A549 (cell line): ENCODE measurements at regions not wholly inside any gene's neighbourhood (a gene's known extent, or its start where the extent isn't known, plus 50 kb on each side); places are given as distances from the start of the nearest gene placed in this dataset.

ENCODE experiments used
- CEBPB ChIP-seq, 2 experiments: fragments of >200 bp in 1 of 2; sonication (Bioruptor Twin) in 1 of 2; formaldehyde crosslinking in 1 of 2; IDR thresholded peaks; 2 replicates each; pipeline ENCODE4 v1.6.1; 2012 to 2016
- CHD2 ChIP-seq: fragments of 150-350 bp; IDR thresholded peaks from 2 replicates; pipeline ENCODE4 v1.6.1; 2014; ENCODE audit warnings: low read length; ENCODE audit not compliant: partially characterized antibody
- CHD4 ChIP-seq: fragments of 200-600 bp; sonication (generic); IDR thresholded peaks from 2 replicates; pipeline ENCODE4 v1.6.1; 2016; ENCODE audit warnings: antibody characterized with exemption, mild to moderate bottlenecking, borderline replicate concordance
- KDM1A ChIP-seq: fragments of 200-600 bp; sonication (generic); IDR thresholded peaks from 2 replicates; pipeline ENCODE4 v1.6.1; 2016; ENCODE audit warnings: low read depth, mild to moderate bottlenecking
- NFE2L2 ChIP-seq: fragments of 150-350 bp; conservative IDR thresholded peaks from 2 replicates; pipeline ENCODE4 v1.6.1; 2014; ENCODE audit warnings: low read length
- NR3C1 ChIP-seq: fragments of >200 bp; sonication (Bioruptor Twin); formaldehyde crosslinking; IDR thresholded peaks from 3 replicates; pipeline ENCODE4 v1.6.1; 2017
- POLR2A ChIP-seq: IDR thresholded peaks from 2 replicates; pipeline ENCODE4 v1.6.1; 2012; ENCODE audit warnings: mild to moderate bottlenecking, low read length
- RAD21 ChIP-seq, 2 experiments: fragments of >200 bp in 1 of 2; sonication (Bioruptor Twin) in 1 of 2; formaldehyde crosslinking in 1 of 2; IDR thresholded peaks in 1 of 2; conservative IDR thresholded peaks in 1 of 2; 2 replicates in 1 of 2; 3 replicates in 1 of 2; pipeline ENCODE4 v1.6.1; 2012 to 2018; ENCODE audit warnings: inconsistent platforms in 1 of 2
- RFX5 ChIP-seq: fragments of 450-650 bp; IDR thresholded peaks from 2 replicates; pipeline ENCODE4 v1.7.1; 2014; ENCODE audit warnings: antibody characterized with exemption, mild to moderate bottlenecking, moderate library complexity
- TFCP2L1 ChIP-seq: fragments of 250-450 bp; sonication (Bioruptor Pico); IDR thresholded peaks from 2 replicates; pipeline ENCODE4 v1.5.0; 2021; ENCODE audit warnings: mild to moderate bottlenecking
- TF ChIP-seq, protein P1 (sequence below): fragments of >200 bp; sonication (Bioruptor Twin); formaldehyde crosslinking; IDR thresholded peaks from 3 replicates; pipeline ENCODE4 v1.5.1; 2016
- TF ChIP-seq, protein P2 (sequence below): fragments of 200-600 bp; sonication (generic); IDR thresholded peaks from 2 replicates; pipeline ENCODE4 v1.6.1; 2016; ENCODE audit warnings: antibody characterized with exemption, mild to moderate bottlenecking, moderate library complexity

DNA sequence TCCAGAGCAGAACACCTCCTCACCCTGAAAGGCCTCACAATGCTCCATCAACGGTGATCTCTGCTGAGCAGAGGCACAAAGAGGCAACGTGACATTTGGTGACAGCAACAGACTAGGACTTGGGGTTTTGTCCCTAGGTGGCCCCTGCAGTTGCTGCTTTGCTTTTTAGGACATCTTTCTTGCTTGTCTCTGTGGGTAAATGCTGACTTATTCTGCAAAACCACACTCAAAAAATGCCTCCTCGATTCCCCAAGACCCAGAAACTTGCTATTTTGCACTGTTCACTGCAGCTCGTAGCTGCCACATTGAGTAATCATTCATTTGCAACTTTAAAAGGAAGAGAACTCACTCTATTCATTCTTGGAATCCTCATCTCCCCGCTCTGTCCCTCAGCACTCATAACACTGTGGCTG, 209.9 kb downstream of the LY86 start:
- no peak for TF ChIP-seq RAD21 (conservative IDR thresholded peaks at IDR 0.05 in 1 of 2, IDR thresholded peaks at IDR 0.05 in 1 of 2)
- no peak for TF ChIP-seq POLR2A
- TF ChIP-seq KDM1A: no peak
- TF ChIP-seq, protein P1, sequence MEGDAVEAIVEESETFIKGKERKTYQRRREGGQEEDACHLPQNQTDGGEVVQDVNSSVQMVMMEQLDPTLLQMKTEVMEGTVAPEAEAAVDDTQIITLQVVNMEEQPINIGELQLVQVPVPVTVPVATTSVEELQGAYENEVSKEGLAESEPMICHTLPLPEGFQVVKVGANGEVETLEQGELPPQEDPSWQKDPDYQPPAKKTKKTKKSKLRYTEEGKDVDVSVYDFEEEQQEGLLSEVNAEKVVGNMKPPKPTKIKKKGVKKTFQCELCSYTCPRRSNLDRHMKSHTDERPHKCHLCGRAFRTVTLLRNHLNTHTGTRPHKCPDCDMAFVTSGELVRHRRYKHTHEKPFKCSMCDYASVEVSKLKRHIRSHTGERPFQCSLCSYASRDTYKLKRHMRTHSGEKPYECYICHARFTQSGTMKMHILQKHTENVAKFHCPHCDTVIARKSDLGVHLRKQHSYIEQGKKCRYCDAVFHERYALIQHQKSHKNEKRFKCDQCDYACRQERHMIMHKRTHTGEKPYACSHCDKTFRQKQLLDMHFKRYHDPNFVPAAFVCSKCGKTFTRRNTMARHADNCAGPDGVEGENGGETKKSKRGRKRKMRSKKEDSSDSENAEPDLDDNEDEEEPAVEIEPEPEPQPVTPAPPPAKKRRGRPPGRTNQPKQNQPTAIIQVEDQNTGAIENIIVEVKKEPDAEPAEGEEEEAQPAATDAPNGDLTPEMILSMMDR: no peak
- TF ChIP-seq CHD4: no peak
- TF ChIP-seq RFX5: no peak
- TF ChIP-seq CHD2: no peak
- TF ChIP-seq NFE2L2: no peak
- TF ChIP-seq TFCP2L1 (CRISPR knock-in tag): no peak
- TF ChIP-seq NR3C1: no peak
- no peak for TF ChIP-seq CEBPB (IDR thresholded peaks at IDR 0.05)
- TF ChIP-seq, protein P2, sequence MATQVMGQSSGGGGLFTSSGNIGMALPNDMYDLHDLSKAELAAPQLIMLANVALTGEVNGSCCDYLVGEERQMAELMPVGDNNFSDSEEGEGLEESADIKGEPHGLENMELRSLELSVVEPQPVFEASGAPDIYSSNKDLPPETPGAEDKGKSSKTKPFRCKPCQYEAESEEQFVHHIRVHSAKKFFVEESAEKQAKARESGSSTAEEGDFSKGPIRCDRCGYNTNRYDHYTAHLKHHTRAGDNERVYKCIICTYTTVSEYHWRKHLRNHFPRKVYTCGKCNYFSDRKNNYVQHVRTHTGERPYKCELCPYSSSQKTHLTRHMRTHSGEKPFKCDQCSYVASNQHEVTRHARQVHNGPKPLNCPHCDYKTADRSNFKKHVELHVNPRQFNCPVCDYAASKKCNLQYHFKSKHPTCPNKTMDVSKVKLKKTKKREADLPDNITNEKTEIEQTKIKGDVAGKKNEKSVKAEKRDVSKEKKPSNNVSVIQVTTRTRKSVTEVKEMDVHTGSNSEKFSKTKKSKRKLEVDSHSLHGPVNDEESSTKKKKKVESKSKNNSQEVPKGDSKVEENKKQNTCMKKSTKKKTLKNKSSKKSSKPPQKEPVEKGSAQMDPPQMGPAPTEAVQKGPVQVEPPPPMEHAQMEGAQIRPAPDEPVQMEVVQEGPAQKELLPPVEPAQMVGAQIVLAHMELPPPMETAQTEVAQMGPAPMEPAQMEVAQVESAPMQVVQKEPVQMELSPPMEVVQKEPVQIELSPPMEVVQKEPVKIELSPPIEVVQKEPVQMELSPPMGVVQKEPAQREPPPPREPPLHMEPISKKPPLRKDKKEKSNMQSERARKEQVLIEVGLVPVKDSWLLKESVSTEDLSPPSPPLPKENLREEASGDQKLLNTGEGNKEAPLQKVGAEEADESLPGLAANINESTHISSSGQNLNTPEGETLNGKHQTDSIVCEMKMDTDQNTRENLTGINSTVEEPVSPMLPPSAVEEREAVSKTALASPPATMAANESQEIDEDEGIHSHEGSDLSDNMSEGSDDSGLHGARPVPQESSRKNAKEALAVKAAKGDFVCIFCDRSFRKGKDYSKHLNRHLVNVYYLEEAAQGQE: no peak
